ENCODE measurements at regions not wholly inside any gene's neighbourhood (a gene's known extent, or its start where the extent isn't known, plus 50 kb on each side); places are given as distances from the start of the nearest gene placed in this dataset.

- DNase-seq (ENCODE audit: low read depth), result no peak
Observed at GRCh38 chr1:38331496-38332210, 285.1 kb upstream of the POU3F1 start.

GRCh38 chr1:38330799-38331198, 284.2 kb upstream of the POU3F1 start:
- no peak for DNase-seq (ENCODE audit: low read depth)

- no peak for DNase-seq (ENCODE audit: low read depth)
Observed at GRCh38 chr1:38329644-38330043, 283.1 kb upstream of the POU3F1 start.

- DNase-seq (ENCODE audit: low read depth), result no peak
Observed at GRCh38 chr1:38328278-38329035, 281.9 kb upstream of the POU3F1 start.

GRCh38 chr1:38327559-38327973, 281.0 kb upstream of the POU3F1 start:
- no peak for DNase-seq (ENCODE audit: low read depth)

- DNase-seq (ENCODE audit: low read depth), result no peak
Observed at GRCh38 chr1:38326856-38327255, 280.3 kb upstream of the POU3F1 start.

GRCh38 chr1:38326135-38326534, 279.5 kb upstream of the POU3F1 start:
- no peak for DNase-seq (ENCODE audit: low read depth)

GRCh38 chr1:38312753-38313152, 266.2 kb upstream of the POU3F1 start:
- no peak for DNase-seq (ENCODE audit: low read depth)

GRCh38 chr1:38310079-38310478, 263.5 kb upstream of the POU3F1 start:
- no peak for DNase-seq (ENCODE audit: low read depth)

- no peak for DNase-seq (ENCODE audit: low read depth)
Observed at GRCh38 chr1:38308780-38309179, 262.2 kb upstream of the POU3F1 start.

- DNase-seq (ENCODE audit: low read depth), result no peak
Observed at GRCh38 chr1:38305666-38306065, 259.1 kb upstream of the POU3F1 start.

- DNase-seq (ENCODE audit: low read depth), result no peak
Observed at GRCh38 chr1:38303843-38304242, 257.2 kb upstream of the POU3F1 start.

- DNase-seq (ENCODE audit: low read depth), result no peak
Observed at GRCh38 chr1:38301040-38301439, 254.4 kb upstream of the POU3F1 start.

- no peak for DNase-seq (ENCODE audit: low read depth)
Observed at GRCh38 chr1:38300616-38301015, 254.0 kb upstream of the POU3F1 start.

- no peak for DNase-seq (ENCODE audit: low read depth)
Observed at GRCh38 chr1:38297842-38298241, 251.2 kb upstream of the POU3F1 start.

- no peak for DNase-seq (ENCODE audit: low read depth)
Observed at GRCh38 chr1:38297246-38297645, 250.7 kb upstream of the POU3F1 start.

- no peak for DNase-seq (ENCODE audit: low read depth)
Observed at GRCh38 chr1:38296047-38296446, 249.5 kb upstream of the POU3F1 start.

- no peak for DNase-seq (ENCODE audit: low read depth)
Observed at GRCh38 chr1:38293567-38293966, 247.0 kb upstream of the POU3F1 start.

GRCh38 chr1:38292969-38293368, 246.4 kb upstream of the POU3F1 start:
- DNase-seq (ENCODE audit: low read depth), result no peak

- DNase-seq (ENCODE audit: low read depth), result no peak
Observed at GRCh38 chr1:38291906-38292521, 245.4 kb upstream of the POU3F1 start.

- DNase-seq (ENCODE audit: low read depth), result no peak
Observed at GRCh38 chr1:38291336-38291735, 244.7 kb upstream of the POU3F1 start.

GRCh38 chr1:38289034-38289433, 242.4 kb upstream of the POU3F1 start:
- DNase-seq (ENCODE audit: low read depth), result no peak

GRCh38 chr1:38287547-38287946, 241.0 kb upstream of the POU3F1 start:
- no peak for DNase-seq (ENCODE audit: low read depth)

Measured in activated T-cell treated with anti-CD3 and anti-CD28 coated beads for 1 hour (primary cell).